CD4-positive, alpha-beta T cell treated with Interleukin-6 at 100 ng/mL for 8 hours (primary cell): ENCODE measurements at regions not wholly inside any gene's neighbourhood (a gene's known extent, or its start where the extent isn't known, plus 50 kb on each side); places are given as distances from the start of the nearest gene placed in this dataset.
"Not testable (repeated sequence)": the region's sequence is repeated elsewhere in the genome, so short reads cannot be mapped to it uniquely, and the experiment has no call there.

Experiments
- DNase-seq: peaks from one replicate; pipeline ENCODE4 v3.0.0-alpha.2; 2020; ENCODE audit warnings: mixed read lengths, low spot score

DNA sequence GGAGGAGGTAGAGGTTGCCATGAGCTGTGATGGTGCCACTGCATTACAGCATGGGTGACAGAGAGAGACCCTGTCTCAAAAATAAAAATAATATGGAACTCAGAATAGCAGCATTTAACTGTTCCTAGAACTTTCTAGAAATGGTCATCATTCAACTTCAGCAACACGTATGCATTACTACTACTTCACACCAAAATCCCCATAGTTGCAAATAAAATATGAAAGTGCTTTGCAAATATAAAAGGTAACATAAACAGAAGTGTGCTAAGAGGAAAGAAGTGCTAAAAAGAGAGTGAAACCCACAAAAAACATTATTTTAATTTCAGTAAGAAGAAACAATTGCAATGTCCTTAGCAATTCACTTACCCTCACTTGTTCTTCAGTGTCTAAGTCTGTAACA, 169.7 kb upstream of the NUDT4 start:
- DNase-seq, result no peak

DNA sequence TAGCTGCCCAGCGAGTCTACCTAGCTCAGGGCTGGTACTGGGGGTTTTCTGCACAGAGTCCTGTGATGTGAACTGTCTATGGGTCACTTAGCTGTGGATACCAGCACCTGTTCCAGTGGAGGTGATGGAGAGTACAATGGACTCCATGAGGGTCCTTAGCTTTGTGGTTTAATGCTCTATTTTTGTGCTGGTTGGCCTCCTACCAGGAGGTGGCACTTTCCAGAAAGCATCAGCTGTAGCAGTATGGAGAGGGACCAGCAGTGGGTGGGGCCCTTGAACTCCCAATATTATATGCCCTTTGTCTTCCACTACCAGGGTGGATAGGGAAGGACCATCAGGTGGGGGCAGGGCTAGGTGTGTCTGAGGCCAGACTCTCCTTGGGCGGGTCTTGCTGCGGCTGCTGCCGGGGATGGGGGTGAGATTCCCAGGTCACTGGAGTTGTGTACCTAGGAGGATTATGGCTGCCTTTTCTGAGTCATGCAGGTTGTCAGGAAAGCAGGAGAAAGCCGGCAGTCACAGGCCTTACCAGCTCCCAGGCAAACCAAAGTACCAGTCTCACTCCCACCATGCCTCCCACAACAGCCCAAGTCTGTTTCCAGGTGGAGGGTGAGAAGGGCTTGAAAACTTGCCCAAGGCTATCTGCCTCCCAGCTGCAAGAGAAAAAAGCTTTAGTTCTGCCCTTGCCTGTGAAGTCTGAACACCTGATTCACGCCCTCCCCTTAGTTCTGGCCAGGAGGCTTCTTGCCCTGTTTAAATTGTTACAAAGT, 163.0 kb upstream of the NUDT4 start:
- no peak for DNase-seq

DNA sequence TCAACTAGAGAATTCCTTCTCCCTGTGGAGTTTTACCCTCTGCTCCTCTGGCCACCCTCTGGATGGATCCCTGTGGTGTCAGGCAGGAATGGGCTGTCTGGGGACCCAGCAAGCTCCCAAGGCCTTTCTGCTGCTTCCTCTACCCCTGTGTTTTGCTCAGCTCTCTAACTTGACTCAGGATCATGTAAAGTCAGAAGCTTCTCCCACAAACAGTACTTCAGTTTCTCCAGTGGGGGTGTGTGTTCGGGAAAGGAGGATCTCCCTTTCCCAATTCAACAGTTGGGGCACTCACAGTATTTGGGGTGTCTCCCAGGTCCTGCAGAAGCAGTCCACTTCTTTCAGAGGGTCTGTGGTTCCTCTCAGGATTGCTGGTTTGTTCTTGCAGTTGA, 162.4 kb upstream of the NUDT4 start:
- no peak for DNase-seq

DNA sequence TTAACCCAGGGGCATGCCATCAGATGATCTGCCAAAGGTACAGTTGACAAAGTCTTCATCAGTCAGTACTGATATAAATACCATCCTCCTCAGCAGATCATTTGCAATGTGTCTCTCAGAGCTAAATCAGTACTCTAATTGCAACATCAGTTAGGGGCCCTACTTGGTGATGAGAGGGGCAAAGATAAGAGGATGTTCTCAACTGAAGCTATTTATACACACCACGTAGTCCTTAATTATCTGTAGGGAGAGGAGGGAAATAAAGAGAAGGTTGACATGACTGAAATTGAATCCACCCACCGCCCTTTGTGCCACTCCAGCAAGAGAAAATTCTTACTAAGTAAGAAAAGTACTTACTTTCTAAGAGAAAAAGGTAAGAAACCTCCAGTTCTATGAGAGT, 157.8 kb upstream of the NUDT4 start:
- DNase-seq, result no peak

DNA sequence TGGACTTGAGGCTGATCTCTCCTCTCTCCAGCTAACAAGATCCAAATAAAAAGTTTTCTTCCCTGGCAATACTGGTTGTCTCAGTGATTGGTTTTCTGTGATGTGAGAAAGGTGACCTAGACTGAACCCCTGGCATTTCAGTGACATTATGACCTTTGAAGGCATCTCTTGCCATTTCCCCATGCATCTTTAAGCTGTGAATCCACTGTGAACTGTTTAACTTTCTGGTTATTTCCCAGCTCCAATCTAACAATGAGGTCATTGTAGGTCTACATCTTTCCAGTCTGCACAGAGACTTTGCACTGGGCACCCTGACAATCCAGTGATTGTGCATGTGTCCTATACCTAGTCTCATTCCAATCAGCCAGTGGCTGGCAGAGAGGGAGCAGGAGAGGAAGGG, 155.9 kb upstream of the NUDT4 start:
- no peak for DNase-seq

DNA sequence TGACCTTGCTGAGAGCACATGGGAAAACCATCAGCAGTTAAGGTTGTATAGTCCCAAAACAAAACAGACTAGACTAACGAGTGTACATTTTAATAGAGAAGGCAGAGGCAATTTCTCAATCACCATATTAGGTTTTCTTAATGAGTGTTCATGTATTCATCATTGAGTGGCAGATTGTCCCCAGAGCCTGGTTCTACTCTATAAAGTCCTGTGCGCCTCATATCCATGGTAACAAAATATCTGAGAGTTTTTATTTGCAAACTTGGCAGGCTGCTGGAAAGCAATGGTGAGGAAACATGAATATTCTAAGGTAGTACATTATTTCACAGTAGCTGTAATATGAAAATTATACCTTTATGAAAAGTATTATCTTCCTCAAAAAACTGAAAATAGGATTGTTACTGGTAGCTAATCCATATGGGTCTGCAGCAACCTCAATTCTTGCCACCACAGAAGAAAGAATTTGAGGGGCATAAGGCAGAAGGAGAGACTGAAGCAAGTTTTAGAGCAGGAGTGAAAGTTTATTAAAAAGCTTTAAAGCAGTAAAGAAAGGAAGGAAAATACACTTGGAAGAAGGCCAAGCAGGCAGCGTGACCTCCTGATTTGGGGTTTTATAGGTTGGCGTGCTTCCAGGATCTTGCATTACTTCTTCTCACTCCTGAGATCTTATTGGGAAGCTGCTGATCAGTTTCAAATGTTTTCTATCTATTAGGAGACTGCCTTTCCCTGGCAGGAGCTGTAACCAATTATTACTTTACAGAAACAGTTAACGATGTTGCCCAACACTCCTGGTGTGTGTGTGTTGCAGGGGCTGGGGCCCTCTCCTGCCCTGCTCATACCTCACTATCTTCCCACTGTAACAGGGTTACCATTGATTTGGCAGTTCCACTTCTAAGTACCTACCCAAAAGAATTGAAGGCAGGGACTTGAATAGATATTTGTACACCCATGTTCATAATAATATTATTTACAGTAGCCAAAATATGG, 154.0 kb upstream of the NUDT4 start:
- DNase-seq, result no peak

DNA sequence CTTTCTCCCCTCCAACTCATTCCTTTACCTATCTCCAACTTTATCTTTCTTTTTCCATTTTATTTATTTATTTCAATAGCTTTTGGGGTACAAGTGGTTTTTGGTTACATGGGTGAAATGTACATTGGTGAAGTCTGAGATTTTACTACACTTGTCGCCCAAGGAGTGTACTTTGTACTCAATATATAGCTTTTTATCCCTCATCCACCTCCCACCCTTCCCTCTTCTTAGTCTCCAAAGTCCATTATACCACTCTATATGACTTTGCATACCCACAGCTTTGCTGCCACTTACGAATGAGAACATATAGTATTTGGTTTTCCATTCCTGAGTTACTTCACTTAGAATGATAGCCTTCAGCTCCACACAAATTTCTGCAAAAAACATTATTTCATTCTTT, 152.6 kb upstream of the NUDT4 start:
- DNase-seq, result no peak

DNA sequence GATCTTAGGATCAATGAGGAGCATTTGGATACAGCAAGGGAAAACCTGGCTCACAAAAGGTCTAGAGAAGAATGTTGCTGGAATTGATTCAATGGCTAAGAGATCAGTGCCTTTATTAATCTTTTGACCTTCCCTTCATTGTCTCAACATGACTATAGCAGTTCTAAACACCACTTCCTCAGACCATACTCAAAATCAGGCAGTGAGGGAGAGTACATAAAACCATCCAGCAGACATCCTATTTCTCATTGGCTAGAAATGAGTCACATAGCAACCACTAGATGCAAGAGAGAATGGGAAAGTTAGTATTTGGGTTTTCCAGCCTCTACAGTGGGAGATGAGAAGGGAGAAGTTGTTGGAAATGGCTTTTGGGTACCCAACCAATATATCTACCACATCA, 151.4 kb upstream of the NUDT4 start:
- no peak for DNase-seq

DNA sequence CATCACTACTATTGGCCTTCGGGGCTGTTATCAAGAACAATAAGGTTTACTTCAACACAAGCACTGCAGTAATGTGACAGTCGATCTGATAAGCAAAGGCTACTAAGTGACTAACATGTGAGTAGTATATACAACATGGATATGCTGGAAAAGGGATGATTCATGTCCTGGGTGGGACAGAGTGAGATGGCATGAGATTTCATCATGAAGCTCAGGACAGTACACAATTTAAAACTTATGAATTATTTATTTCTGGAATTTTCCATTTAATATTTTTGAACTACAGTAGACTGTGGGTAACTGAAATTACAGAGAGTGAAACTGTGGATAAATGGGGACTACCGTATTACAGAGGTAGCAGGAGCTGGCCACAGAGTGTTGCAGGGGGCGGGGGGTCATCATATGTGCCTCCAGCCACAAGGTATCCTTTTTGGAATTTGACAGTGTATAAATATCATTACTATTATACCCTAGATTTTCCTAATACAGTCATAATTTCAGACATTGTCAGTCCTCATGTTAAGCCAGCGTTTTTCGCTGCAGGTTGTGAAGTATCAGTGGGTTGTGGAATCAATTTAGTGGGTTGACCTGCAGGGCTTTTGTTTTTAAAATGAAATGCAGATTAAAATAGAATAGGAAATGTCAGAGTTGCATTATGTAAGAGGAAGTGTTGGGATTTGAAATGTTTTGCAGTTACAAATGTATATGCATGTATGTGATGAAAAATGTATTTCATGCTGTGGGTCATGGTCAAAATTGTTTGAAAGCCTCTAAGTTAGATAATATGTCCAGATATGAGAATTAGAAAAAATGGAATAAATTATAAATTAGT, 148.0 kb upstream of the NUDT4 start:
- DNase-seq, result no peak

DNA sequence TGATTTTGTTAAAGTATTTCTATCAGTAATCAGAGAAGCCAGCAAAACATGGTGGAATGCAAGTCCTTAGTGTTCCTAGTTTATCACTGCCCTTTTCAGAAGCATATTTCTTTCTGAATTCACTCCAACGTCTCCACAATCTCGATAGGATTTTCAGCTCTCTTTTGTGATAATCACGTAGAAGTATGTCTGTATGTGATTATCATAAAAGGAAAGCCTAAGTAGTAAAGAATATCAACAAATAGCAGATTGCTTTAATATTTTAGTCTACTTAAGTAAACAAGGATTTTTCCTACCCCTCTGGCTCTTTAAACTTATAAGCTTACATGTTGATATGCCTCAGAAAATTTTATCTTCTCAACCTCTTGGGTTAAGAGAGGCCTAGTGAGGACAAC, 147.4 kb upstream of the NUDT4 start:
- DNase-seq, result no peak

DNA sequence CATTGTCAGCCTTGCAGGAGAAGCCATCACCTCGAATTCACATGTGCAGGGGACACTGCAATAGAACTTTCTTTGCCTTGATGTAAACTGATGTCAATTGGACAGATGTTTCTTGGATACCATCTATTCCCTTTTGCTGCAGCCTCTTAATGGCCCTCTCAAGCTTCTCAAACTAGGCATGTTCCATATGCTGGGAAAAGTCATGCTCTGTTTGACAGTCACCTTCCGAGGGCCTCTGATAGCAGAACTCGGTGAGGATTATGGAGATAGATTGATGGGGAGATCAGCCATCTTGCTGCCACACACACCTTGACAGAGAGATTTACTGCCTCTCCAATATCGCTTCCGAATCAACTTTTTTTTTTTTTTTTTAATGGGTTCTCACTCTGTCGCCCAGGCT, 145.8 kb upstream of the NUDT4 start:
- no peak for DNase-seq

DNA sequence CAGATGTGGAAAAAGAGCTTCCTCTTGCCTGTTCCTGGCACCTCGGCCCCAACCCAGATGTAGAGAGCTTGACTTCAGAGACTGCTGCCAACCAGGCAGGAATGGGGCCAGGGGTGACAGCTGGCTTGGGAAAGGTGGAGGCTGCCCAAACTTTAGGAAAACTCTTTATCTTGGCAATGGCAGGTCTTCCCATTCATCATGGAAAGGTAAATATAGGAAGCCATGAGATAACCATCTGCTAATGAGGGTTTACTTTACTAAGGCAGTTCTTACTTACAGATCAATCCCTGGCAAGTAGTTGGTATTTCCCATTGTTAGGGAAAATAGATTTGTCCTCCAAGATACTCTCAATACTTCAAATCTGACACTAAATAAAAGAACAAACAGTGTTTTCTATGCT, 143.1 kb upstream of the NUDT4 start:
- DNase-seq, result no peak

DNA sequence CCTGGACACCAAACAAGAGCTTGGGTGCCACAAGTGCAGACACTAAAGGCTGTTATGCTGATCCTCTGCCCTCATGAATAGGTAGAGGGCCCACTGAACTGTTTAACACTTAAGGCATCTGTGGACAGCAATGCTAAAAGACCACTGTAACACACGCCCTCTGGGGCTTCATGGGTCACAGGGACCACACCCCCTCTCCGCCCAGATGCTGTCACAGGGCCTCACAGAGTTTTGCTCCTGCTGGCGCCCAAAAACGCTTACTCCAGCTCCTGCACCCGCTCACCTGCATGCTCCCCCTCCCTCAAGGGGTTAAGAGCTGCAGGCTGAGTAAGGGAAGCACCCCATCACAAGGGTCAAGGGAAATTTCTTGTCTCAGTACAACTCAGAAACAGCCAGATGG, 141.8 kb upstream of the NUDT4 start:
- DNase-seq, result no peak

DNA sequence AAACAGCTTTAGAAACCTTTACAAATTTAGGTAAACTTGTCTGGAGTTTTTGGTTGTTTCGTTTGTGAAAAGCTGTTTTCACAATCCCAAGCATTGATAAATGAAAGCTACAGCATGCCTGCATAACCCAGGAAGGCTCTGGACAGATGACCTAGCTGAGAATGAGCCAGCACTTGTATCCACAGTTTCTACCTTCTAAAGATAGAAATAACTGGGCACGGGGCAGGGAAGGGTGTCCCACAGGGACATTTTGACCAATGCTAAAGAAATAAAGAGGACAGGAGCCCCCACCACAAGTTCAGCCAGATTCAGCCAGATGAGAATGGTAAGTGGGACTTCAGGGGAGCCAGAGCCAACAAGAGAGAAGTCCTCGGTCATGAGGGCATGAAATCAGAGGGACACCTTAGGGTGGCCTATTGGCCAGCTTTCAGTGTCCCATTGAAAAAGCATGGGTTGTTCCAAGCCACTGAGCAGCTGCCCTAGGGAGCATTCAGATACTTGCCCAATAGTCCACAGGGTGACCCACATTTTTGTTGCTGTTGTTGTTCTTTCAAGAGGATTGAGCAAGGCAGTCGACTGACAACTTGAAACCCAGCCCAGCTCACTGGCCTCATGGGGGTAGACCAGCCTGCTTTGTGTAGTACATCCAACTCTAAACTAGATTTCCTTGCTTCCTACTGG, 140.3 kb upstream of the NUDT4 start:
- no peak for DNase-seq

DNA sequence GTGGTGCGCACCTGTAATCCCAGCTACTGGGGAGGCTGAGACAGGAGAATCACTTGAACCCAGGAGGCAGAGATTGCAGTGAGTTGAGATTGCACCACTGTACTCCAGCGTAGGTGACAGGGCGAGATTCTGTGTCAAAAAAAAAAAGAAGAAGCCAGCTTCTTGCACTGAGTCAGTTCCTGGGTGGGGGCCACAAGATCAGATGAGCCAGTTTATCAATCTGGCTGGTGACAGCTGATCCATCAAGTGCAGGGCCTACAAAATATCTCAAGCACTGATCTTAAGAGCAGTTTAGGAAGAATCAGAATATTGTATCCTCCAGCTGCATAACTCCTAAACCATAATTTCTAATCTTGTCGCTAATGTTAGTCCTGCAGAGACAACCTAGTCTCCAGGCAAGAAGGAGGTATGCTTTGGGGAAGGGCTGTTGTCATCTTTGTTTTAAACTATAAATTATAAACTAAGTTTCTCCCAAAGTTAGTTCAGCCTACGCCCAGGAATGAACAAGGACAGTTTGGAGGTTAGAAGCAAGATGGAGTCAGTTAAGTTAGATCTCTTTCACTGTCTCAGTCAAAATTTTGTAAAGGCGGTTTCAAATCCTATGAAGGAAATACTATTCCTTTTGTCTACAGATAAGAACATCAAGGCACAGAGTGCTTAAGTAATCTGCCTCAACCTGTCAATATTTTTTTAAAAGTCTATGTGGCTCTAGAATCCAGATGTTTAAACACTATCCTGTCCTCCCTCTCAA, 139.0 kb upstream of the NUDT4 start:
- not testable (repeated sequence) for DNase-seq

DNA sequence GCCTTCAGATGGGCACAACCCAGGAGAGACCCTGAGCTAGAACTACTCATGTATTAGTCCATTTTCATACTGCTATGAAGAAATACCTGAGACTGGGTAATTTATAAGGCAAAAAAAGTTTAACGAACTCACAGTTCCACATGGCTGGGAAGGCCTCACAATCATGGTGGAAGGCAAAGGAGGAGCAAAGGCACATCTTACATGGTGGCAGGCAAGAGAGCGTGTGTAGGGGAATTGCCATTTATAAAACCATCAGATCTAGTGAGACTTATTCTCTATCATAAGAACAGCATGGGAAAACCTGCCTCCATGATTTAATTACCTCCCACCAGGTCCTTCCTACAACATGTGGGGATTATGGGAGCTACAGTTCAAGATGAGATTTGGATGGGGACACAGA, 137.9 kb upstream of the NUDT4 start:
- DNase-seq, result not testable (repeated sequence)

DNA sequence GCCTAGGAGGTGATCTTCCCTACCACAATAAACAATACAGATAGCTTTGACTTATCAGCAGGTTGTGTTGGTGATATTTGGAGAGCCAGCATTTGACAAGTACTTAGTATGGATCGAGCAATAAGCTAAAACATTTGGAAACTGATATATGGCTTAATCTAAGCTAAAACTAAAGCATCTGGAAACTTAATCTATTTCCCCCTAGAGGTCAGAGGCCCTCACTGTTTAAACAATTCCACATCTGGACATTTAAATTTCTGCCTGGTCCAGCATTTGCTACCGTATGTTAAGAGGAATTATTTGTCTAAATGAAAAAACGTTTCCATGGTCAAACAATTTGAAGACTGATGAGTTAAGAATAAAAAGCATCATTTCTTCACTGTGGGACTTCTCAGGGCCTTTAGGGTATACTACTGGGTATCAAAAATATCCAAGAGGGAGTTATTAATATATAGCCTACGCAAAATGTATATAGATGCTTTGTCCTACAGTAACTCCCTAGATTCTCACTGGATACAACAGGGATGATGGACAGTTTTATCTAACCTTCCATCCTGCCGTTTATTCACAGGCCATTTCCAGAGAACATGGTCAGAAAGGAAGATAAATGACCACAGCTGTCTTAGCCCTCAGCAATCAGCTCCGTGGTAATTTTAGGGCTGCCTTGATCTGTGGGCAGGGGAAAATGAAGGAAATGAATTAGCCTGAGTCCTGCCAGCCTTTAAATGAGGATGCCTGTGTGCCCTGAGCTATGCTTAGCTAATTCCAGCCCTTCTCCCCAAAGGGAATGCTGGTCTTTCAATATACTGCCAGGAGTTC, 135.4 kb upstream of the NUDT4 start:
- DNase-seq, result no peak

DNA sequence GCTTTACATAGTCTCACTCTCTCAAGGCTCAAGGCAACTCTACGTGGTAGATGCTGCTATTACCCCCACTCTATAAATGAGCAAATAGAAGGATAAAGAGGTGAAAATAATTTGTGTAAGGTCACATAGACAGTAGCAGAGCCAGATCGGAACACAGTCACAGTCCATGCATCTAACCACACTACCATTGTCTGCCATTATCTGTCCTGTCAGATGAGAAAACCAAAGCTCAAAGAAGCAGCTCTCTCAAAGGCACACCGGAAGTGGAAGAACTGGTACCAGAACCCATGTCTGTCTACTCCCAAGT, 134.4 kb upstream of the NUDT4 start:
- no peak for DNase-seq

DNA sequence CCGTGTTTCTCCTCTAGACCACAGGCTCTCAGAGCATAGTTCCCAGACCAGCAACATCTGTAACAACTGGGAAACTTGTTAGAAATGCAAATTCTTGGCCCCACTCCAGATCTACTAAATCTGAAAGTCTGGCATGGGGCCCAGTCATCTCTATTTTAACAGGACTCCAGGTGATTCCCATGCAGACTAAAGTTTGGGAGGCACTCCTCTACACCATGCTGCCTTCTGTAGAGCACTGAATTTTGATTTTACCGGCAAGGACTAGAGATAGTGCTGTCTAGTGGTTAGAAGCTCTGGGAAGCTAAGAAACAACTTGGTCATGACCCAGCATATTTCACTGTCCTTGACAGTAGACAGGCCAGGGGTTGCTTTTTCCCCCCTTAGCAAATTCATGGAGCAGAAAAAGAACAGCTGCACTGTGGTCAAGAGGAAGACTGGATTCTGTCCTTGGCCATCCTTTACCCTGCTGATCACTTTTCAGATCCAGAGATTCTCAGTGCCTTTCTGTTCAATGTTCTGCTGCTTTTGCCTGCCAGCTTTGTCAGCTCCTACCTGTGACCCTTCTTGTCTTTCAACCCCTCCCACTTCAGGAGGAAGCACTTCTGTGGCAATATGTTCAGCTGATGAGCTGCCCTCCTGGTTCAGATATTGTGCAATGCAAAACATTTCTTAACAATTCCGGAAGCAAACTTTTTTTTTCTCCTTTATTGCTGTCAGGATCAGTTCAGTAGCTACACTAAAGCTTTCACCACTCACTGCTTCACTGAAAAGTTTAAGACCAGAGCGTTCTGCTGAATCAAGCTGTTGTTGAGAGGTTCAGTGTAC, 133.8 kb upstream of the NUDT4 start:
- DNase-seq, result peak; percentile 40
